ENCODE measurements at regions not wholly inside any gene's neighbourhood (a gene's known extent, or its start where the extent isn't known, plus 50 kb on each side); places are given as distances from the start of the nearest gene placed in this dataset.
A peak's percentile ranks its signal among the peaks of the same experiment; 100 is the strongest.

- no peaks in the 10 kb centered on the region for H3K79me2 ChIP-seq (ENCODE audit: low read length)
- H3K4me1 ChIP-seq (ENCODE audit: low read length), result peaks cover 3% of the 10 kb centered on the region; the same call in 1 of the 2 replicates
- H3K27ac ChIP-seq (ENCODE audit: low read length), result no peak overlapping the region
- H3K9me3 ChIP-seq (ENCODE audit: insufficient read depth, low read length), result no peaks in the 10 kb centered on the region
- no peak overlapping the region for H2AFZ ChIP-seq (ENCODE audit: low read depth, low read length)
- H4K20me1 ChIP-seq (ENCODE audit: insufficient read depth, low read length), result no peaks in the 10 kb centered on the region
- H3K4me3 ChIP-seq (ENCODE audit: low read length), result no peak overlapping the region
- no peaks in the 10 kb centered on the region for H3K27me3 ChIP-seq (ENCODE audit: low read depth, low read length)
- TF ChIP-seq EZH2phosphoT487 (IDR thresholded peaks at IDR 0.05; ENCODE audit: low read depth) (no peak), CTCF (IDR thresholded peaks at IDR 0.05; ENCODE audit: low read depth, low read length) (no peak)
- H3K36me3 ChIP-seq (replicated peaks; ENCODE audit: low read depth, low read length), result no peaks in the 10 kb centered on the region
- H3K9ac ChIP-seq (ENCODE audit: low read length), result no peak overlapping the region
- no peak overlapping the region for H3K4me2 ChIP-seq (ENCODE audit: low read length)
These were observed 360.8 kb upstream of the KLHL1 start for GRCh38 chr13:70469077-70469476.

GRCh38 chr13:70457474-70457873 is 349.2 kb upstream of the KLHL1 start:
- no peaks in the 10 kb centered on the region for H3K4me1 ChIP-seq (ENCODE audit: low read length)
- no peak overlapping the region for H3K27ac ChIP-seq (ENCODE audit: low read length)
- H3K4me2 ChIP-seq (ENCODE audit: low read length), result no peak overlapping the region
- no peaks in the 10 kb centered on the region for H4K20me1 ChIP-seq (ENCODE audit: insufficient read depth, low read length)
- H3K79me2 ChIP-seq (ENCODE audit: low read length), result no peaks in the 10 kb centered on the region
- H2AFZ ChIP-seq (ENCODE audit: low read depth, low read length), result no peak overlapping the region
- no peak overlapping the region for H3K9ac ChIP-seq (ENCODE audit: low read length)
- no peak overlapping the region for H3K4me3 ChIP-seq (ENCODE audit: low read length)
- no peaks in the 10 kb centered on the region for H3K36me3 ChIP-seq (replicated peaks; ENCODE audit: low read depth, low read length)
- TF ChIP-seq EZH2phosphoT487 (IDR thresholded peaks at IDR 0.05; ENCODE audit: low read depth) (no peak), CTCF (IDR thresholded peaks at IDR 0.05; ENCODE audit: low read depth, low read length) (no peak)
- H3K27me3 ChIP-seq (ENCODE audit: low read depth, low read length), result no peaks in the 10 kb centered on the region
- H3K9me3 ChIP-seq (ENCODE audit: insufficient read depth, low read length), result no peaks in the 10 kb centered on the region

GRCh38 chr13:70448820-70449219 is 340.6 kb upstream of the KLHL1 start:
- peaks cover 6% of the 10 kb centered on the region for H3K9me3 ChIP-seq (ENCODE audit: insufficient read depth, low read length)
- H3K9ac ChIP-seq (ENCODE audit: low read length), result no peak overlapping the region
- no peak overlapping the region for H3K27ac ChIP-seq (ENCODE audit: low read length)
- TF ChIP-seq EZH2phosphoT487 (IDR thresholded peaks at IDR 0.05; ENCODE audit: low read depth) (no peak), CTCF (IDR thresholded peaks at IDR 0.05; ENCODE audit: low read depth, low read length) (no peak)
- H3K27me3 ChIP-seq (ENCODE audit: low read depth, low read length), result no peaks in the 10 kb centered on the region
- H3K79me2 ChIP-seq (ENCODE audit: low read length), result no peaks in the 10 kb centered on the region
- H4K20me1 ChIP-seq (ENCODE audit: insufficient read depth, low read length), result no peaks in the 10 kb centered on the region
- H3K4me2 ChIP-seq (ENCODE audit: low read length), result no peak overlapping the region
- H3K4me3 ChIP-seq (ENCODE audit: low read length), result no peak overlapping the region
- no peaks in the 10 kb centered on the region for H3K4me1 ChIP-seq (ENCODE audit: low read length)
- no peaks in the 10 kb centered on the region for H3K36me3 ChIP-seq (replicated peaks; ENCODE audit: low read depth, low read length)
- H2AFZ ChIP-seq (ENCODE audit: low read depth, low read length), result 0 out of 2 replicates have a peak overlapping the region, but pooled peaks have one; percentile 0

GRCh38 chr13:70432276-70432805 is 324.1 kb upstream of the KLHL1 start:
- Histone ChIP-seq H3K4me2 (ENCODE audit: low read length) (no peak overlapping the region), H4K20me1 (ENCODE audit: insufficient read depth, low read length) (no peaks in the 10 kb centered on the region), H3K4me1 (ENCODE audit: low read length) (no peaks in the 10 kb centered on the region), H3K36me3 (replicated peaks; ENCODE audit: low read depth, low read length) (no peaks in the 10 kb centered on the region), H3K27ac (ENCODE audit: low read length) (no peak overlapping the region), H3K4me3 (ENCODE audit: low read length) (no peak overlapping the region), H3K27me3 (ENCODE audit: low read depth, low read length) (no peaks in the 10 kb centered on the region), H3K9me3 (ENCODE audit: insufficient read depth, low read length) (no peaks in the 10 kb centered on the region), H3K79me2 (ENCODE audit: low read length) (no peaks in the 10 kb centered on the region), H3K9ac (ENCODE audit: low read length) (no peak overlapping the region), H2AFZ (ENCODE audit: low read depth, low read length) (no peak overlapping the region)
- TF ChIP-seq CTCF (IDR thresholded peaks at IDR 0.05; ENCODE audit: low read depth, low read length) (no peak), EZH2phosphoT487 (IDR thresholded peaks at IDR 0.05; ENCODE audit: low read depth) (no peak)

All from OCI-LY3 (cell line).